Stimulated activated CD4-positive, alpha-beta T cell treated with anti-CD3 and anti-CD28 coated beads, TNF-alpha, amount 100 ng/mL, for 48 hours (primary cell): ENCODE measurements at regions not wholly inside any gene's neighbourhood (a gene's known extent, or its start where the extent isn't known, plus 50 kb on each side); places are given as distances from the start of the nearest gene placed in this dataset.
"Not testable (repeated sequence)": the region's sequence is repeated elsewhere in the genome, so short reads cannot be mapped to it uniquely, and the experiment has no call there.

Experiments used
- DNase-seq, 3 donors: peaks; one replicate each; pipeline ENCODE4 v3.0.0-alpha.2; 2020; ENCODE audit warnings: low read depth in 3 of 3

GRCh38 chr12:32010631-32011336, 51.6 kb downstream of the RESF1 start:
- no peak for DNase-seq

- no peak for DNase-seq
These were observed 53.1 kb downstream of the RESF1 start for GRCh38 chr12:32012249-32012785.

- no peak for DNase-seq
These were observed 55.8 kb downstream of the RESF1 start for GRCh38 chr12:32015036-32015435.

- no peak for DNase-seq
These were observed 57.7 kb downstream of the RESF1 start for GRCh38 chr12:32016680-32017482.

GRCh38 chr12:32021346-32021773, 62.1 kb downstream of the RESF1 start:
- no peak for DNase-seq

- not testable (repeated sequence) for DNase-seq
These were observed 63.2 kb downstream of the RESF1 start for GRCh38 chr12:32022387-32022786.

GRCh38 chr12:32023861-32024260, 64.6 kb downstream of the RESF1 start:
- DNase-seq = not testable (repeated sequence)

GRCh38 chr12:32024884-32025592, 65.8 kb downstream of the RESF1 start:
- DNase-seq = no peak

GRCh38 chr12:32025906-32026305, 66.7 kb downstream of the RESF1 start:
- DNase-seq = peak; percentile 9 to 44 (median 27)

- DNase-seq = no peak
These were observed 68.6 kb downstream of the RESF1 start for GRCh38 chr12:32027684-32028365.

GRCh38 chr12:32030151-32030550, 70.9 kb downstream of the RESF1 start:
- DNase-seq = no peak

GRCh38 chr12:32030676-32031075, 71.5 kb downstream of the RESF1 start:
- DNase-seq = no peak

- no peak for DNase-seq
These were observed 71.9 kb downstream of the RESF1 start for GRCh38 chr12:32031109-32031508.

GRCh38 chr12:32032205-32032810, 73.1 kb downstream of the RESF1 start:
- no peak for DNase-seq

GRCh38 chr12:32033406-32033805, 73.2 kb upstream of the BICD1 start:
- DNase-seq = no peak

- DNase-seq = no peak
These were observed 72.6 kb upstream of the BICD1 start for GRCh38 chr12:32034045-32034444.

- DNase-seq = no peak
These were observed 70.0 kb upstream of the BICD1 start for GRCh38 chr12:32036477-32037263.

GRCh38 chr12:32039347-32039746, 67.3 kb upstream of the BICD1 start:
- DNase-seq = no peak

- DNase-seq = no peak
These were observed 66.6 kb upstream of the BICD1 start for GRCh38 chr12:32039917-32040575.
